ENCODE measurements at regions not wholly inside any gene's neighbourhood (a gene's known extent, or its start where the extent isn't known, plus 50 kb on each side); places are given as distances from the start of the nearest gene placed in this dataset.

GRCh38 chr10:111240348-111240747 is 163.5 kb downstream of the ADRA2A start:
- H3K9me3 ChIP-seq: no peaks in the 10 kb centered on the region
- TF ChIP-seq POLR2A (IDR thresholded peaks at IDR 0.05) (no peak), CTCF (IDR thresholded peaks at IDR 0.05 in 8 of 11, conservative IDR thresholded peaks at IDR 0.05 in 3 of 11) (no peak), POLR2AphosphoS5 (IDR thresholded peaks at IDR 0.05) (no peak)
- no peaks in the 10 kb centered on the region for H3K36me3 ChIP-seq
- H3K27me3 ChIP-seq (replicated peaks in 1 of 7): no peaks in the 10 kb centered on the region
- no peak overlapping the region for H3K4me3 ChIP-seq
- WGBS, 5 donors: 82 to 92% (median 85%) methylated on average over 1 of the region's 1 CpG
- DNase-seq: no peak
- no peaks in the 10 kb centered on the region for H3K4me1 ChIP-seq
- no peak overlapping the region for H3K27ac ChIP-seq
- intact Hi-C loops (cut with DNase I; ENCODE audit: low total_unique reads): no loop called here

- intact Hi-C loops (cut with DNase I; ENCODE audit: low total_unique reads): no loop called here
- WGBS, 5 donors: 66 to 88% (median 84%) methylated on average over 3 of the region's 3 CpGs
- TF ChIP-seq POLR2A (IDR thresholded peaks at IDR 0.05): no peak
- no peak for TF ChIP-seq CTCF (IDR thresholded peaks at IDR 0.05 in 8 of 11, conservative IDR thresholded peaks at IDR 0.05 in 3 of 11)
- no peak for TF ChIP-seq POLR2AphosphoS5 (IDR thresholded peaks at IDR 0.05)
- H3K4me3 ChIP-seq: no peak overlapping the region
- peaks cover 0 to 6% (median 0%) of the 10 kb centered on the region in 7 donors for H3K27me3 ChIP-seq (replicated peaks in 1 of 7)
- H3K4me1 ChIP-seq: no peaks in the 10 kb centered on the region
- no peak for DNase-seq
- no peaks in the 10 kb centered on the region for H3K36me3 ChIP-seq
- H3K9me3 ChIP-seq: no peaks in the 10 kb centered on the region
- H3K27ac ChIP-seq: no peak overlapping the region
These were observed 166.3 kb downstream of the ADRA2A start for GRCh38 chr10:111243126-111243525.

- Histone ChIP-seq H3K36me3 (no peaks in the 10 kb centered on the region), H3K9me3 (peaks cover 0 to 3% (median 0%) of the 10 kb centered on the region in 8 donors), H3K4me1 (no peaks in the 10 kb centered on the region), H3K27me3 (replicated peaks in 1 of 7) (peaks cover 0 to 10% (median 0%) of the 10 kb centered on the region in 7 donors), H3K4me3 (no peak overlapping the region), H3K27ac (no peak overlapping the region)
- TF ChIP-seq CTCF (IDR thresholded peaks at IDR 0.05 in 8 of 11, conservative IDR thresholded peaks at IDR 0.05 in 3 of 11) (no peak), POLR2A (IDR thresholded peaks at IDR 0.05) (no peak), POLR2AphosphoS5 (IDR thresholded peaks at IDR 0.05) (no peak)
- no peak for DNase-seq
- intact Hi-C loops (cut with DNase I; ENCODE audit: low total_unique reads): no loop called here
- WGBS, 5 donors: 70 to 76% (median 73%) methylated on average over 7 of the region's 7 CpGs
These were observed 169.3 kb downstream of the ADRA2A start for GRCh38 chr10:111246136-111246535.

- intact Hi-C loops (cut with DNase I; ENCODE audit: low total_unique reads): no loop called here
- Histone ChIP-seq H3K4me1 (no peaks in the 10 kb centered on the region), H3K27ac (no peak overlapping the region), H3K4me3 (no peak overlapping the region), H3K36me3 (no peaks in the 10 kb centered on the region), H3K9me3 (peaks cover 0 to 3% (median 0%) of the 10 kb centered on the region in 8 donors), H3K27me3 (replicated peaks in 1 of 7) (peaks cover 0 to 14% (median 0%) of the 10 kb centered on the region in 7 donors)
- no peak for DNase-seq
- TF ChIP-seq POLR2AphosphoS5 (IDR thresholded peaks at IDR 0.05) (no peak), POLR2A (IDR thresholded peaks at IDR 0.05) (no peak), CTCF (IDR thresholded peaks at IDR 0.05 in 8 of 11, conservative IDR thresholded peaks at IDR 0.05 in 3 of 11) (no peak)
- 67 to 78% (median 74%) methylated on average over 6 of the region's 6 CpGs for WGBS, 5 donors
These were observed 170.1 kb downstream of the ADRA2A start for GRCh38 chr10:111246814-111247452.

Data from spleen (tissue), 11 donors.